NCI-H2029 treated with DMSO at 0.1 percent for 48 hours (cell line): ENCODE measurements at regions not wholly inside any gene's neighbourhood (a gene's known extent, or its start where the extent isn't known, plus 50 kb on each side); places are given as distances from the start of the nearest gene placed in this dataset.

Experiments
- DNase-seq: peaks from one replicate; lab custom pipeline; 2025; lab: John Stamatoyannopoulos, UW

DNA sequence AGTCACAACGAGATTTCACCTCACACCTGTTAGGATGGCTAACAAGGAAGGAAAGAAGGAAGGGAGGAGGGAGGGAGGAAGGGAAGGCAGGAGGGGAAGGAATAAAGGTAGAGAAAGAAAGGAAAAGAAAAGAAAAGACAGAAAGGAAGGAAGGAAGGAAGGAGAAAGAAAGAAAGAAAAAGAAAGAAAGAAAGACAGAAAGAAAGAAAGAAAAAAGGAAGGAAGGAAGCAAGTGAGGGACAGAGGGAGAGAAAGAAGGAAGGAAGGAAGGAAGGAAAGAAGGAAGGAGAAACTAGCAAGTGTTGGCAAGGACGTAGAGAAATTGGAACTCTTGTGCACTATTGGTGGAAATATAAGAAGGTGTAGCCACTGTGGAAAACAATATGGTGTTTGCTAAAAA is 52.2 kb downstream of the CCDC185 start:
- DNase-seq: no peak

DNA sequence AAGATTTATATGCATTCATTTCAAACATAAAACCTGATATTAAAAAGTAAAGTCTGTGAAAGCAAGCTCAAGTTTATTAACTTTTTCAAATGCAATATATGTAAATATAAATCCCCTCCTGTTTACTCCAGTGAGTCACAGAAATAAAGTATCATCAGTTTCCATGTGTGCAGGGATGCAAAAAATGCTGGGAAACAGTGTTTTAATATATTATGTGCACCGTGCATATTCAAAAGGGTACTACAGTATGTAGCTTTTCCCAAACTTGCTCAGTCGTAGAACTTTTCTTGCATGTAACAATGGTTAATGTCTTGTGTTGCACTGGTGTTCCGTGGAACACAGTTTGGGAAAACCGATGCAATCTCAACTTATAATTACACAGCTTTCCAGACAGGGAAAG is 60.7 kb downstream of the CCDC185 start:
- DNase-seq: no peak

DNA sequence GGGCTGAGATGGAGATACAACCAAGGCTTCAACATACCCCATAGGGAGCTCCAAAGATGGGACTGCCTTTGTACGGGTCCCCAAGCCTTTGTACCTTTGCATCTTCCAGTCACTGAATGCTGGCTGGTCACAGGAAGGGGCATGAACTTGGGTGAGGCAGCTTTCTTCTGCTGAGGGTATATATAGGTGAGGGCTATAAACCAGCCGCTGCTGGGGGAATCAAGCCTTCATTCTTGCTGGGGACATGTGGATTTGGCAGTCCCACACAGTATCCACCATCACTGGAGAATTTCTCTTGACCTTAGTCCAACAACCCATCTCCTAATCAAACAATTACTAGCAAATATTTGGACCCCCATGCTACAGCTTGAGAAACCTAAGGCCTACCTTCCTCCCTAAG is 61.7 kb downstream of the CCDC185 start:
- no peak for DNase-seq

DNA sequence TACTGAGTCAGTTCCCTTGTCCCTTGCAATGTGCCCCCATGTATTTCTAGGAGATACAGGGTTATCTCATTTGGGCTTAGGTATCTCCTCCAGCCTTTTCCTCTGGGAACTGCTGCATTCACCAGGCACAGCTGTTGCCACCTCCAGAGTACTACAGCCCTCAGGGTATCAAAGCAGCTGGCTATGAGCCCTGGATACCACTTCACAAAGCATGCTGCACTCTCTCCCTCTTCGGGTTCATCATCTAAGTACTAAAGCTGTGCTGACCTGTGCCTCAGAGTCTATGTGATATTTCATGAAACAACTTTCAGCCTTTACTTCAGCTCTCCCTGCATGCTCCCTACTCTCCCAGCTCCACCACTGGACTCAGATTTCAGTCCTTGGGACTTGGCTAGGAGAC is 62.3 kb downstream of the CCDC185 start:
- no peak for DNase-seq

DNA sequence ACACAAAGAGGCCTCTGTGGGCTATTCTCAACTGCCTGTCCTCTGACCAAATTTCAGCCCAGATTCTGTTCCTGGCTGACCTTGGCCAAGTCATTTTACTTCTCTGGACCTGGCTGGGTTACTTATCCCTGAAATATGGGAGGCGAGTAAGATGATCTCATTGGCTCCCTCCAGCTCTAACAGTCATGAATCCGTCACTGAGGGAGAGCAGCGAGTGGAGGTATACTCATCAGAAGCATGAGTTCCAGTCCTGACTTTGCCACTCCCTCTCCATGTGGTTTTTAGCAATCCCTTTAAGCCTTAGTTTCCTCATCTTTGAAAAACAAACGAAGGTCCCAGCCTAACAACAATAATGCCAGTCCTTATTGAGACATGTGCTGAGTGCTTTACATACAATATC is 63.5 kb downstream of the CCDC185 start:
- no peak for DNase-seq

DNA sequence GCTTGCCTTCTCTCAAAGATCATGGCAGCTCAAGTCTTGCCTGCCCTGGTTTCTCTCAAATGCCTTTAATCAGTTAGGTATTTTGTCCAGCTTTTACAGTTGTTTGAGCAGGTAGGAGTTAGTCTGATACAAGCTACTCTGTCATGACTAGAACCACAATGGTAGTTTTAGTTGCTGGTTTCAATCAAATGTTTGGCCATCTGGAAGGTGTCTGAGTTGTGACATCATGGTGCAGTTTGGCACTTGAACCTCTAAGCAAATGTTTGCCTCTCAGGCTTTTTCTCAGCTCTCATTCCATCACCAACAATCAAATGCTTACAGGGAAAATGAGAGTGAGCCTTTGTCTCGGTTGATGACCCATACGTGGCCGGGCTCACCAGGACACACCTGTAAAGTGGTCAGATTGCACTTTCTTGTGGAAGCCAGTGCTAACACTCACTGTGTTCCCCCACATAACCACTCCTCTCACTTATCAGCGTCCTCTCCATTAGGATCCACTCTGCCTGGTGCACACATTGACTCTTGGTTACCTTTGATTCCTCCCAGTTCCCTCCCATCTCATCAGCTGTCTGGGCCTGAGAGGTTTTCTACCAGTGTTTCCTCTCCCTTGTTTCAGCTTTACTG is 67.5 kb downstream of the CCDC185 start:
- DNase-seq: peak; percentile 24

DNA sequence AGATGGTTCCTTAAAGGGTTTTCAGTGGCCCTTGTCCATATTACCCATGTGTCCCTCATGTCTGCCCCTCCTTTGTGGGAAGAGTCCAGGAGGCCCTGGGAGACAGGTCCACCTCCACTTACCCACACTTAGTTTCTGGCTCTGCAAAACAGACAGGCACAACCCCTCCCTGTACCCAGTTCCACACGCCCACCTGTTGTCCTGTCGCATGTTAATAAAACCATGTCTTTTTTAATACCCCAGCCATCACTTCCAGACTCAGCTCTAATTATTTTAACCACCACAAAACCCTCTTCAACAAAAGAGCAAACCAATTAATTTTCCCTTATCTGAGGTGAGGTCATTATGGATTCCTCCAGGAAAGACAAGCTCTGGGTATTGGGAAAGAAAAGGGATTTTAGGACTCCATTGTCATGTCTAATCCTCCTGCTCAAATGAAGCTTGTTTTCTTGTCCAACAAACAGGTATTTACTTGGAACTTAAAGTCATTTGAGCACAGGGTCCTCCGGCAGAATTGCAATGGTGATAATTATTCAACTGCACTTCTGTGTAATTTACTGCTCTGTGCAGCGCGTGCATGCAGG is 68.9 kb downstream of the CCDC185 start:
- DNase-seq: no peak

DNA sequence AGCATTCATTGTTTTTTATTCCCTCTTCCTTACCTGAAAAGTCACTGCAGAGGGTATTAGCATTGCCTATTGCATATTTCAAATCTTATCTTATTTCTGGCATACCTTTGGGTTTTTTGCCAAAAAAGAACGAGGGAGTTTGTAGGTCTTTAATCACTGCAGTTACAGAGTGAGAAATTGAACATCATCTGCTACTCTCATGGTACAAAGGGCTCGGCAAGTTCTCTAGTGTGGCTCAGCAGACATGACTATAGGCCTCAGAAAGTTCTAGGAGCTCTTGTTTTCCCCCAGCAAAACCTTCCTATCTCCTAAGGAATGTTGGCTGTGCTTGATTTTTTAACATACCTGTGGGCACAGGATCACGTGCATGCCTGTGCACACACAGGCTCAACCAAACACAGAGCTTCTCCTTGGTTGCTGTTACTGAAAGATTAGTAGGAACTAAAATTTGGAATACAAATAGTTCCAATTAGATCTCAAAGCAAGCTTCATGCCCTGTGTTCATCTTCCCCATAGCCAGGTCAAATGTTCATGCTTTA is 69.7 kb downstream of the CCDC185 start:
- no peak for DNase-seq

DNA sequence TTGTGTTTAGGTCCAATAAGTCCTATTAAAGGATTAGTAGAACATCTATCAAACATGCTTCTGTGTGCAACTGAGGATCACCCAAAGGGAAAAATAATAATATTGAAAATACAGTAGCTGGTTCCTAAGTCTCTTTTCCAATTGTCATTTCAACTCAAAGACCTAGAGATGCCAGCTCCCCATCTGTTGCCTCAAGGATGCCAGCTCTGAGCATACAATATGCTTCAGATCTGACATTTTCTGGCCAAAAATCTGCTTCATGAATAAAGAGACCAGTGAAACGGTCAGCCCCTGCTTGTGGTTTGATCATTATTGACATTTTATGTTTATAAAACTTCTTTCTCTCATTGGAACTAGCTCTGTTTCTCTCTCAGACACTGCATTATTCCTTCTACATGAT is 72.9 kb downstream of the CCDC185 start:
- no peak for DNase-seq

DNA sequence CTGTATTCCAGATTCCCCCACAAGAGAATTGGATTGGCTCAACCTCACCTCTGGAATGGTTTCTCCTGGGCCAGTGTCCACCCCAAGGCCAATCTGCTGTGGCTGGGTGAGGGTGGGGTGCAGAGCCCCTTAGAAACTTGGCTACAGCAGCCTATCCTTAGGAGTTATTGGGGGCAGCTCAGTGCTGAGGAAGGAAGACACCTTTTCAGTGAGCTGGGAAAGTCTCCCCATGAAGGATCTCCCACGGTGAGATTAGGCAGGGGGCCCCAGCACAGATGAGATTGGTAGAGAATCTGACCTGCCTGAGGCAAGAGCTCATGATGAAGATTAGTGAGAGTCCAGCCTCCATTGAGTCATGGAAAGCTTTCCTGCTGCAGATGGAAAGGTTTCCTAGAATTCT is 78.4 kb downstream of the CCDC185 start:
- no peak for DNase-seq

DNA sequence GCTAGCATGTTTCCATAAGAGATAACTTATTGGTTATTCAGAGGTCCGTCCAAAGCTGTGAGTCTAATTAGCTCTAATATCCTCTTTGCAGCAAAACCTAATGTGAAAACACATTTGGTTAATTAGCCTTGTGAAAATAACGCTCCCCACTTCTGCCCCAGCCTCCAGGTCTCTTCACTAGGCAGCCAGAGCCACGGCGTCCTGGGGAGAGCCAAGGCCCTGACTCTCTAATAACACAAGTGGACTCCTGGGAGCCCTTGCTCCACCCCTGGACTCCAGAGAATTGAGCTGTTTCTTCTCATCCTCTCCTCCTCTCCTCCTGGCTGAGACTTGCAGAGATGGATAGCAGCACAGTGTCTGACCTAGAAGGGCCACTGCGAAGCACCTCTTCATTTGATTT is 78.8 kb downstream of the CCDC185 start:
- DNase-seq: no peak

DNA sequence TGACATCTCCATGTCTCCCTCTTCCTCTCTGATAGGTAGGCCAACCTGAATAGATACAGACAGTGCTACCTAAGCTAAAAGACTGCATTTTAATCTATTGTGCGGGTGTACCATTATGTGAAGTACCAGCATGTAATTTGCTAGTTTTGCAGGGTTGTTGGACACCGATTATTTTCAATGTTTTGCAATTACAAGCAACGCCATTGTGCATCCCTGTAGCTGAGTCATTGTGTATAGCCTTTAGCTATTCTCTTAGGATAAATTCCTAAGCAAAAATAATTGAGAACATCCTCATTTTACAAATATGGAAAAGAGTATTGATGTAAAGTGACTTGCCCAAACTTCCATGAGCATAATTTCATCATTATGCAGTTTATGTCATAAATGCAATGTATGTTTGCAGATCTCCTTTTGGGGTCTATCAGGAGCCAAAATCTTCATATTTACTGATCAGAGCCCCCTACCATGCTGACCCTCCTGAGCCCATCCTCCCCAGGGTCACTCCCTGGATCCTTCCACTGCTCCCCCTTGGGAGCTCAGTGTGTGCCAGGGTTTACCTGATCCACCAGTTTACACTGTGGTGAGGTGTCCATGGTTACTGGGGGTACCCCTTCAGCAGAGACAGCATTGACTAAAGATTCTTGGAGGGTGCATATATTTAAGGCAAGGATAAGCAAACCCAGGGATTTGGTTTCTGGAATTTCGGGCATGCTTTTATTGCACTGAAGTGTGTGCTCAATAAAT is 80.6 kb downstream of the CCDC185 start:
- DNase-seq: no peak

DNA sequence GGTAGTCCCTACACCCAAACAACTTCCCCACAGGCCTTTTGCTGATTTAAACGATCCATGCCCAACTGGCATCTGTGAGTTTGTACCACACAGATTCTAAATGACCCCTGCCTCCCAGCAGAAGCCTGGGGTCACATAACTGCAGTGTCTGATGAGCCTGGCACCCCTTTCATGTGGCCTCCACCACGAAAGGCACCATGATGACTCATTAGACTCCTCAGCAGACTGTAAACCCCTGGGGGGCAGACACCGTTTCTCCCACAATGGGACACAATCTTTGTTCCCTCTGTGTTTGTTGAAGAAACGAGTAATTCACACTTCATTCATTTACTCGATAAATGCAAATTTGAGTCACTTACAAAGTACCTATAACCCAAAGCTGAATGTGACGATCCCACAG is 81.6 kb downstream of the CCDC185 start:
- DNase-seq: no peak

DNA sequence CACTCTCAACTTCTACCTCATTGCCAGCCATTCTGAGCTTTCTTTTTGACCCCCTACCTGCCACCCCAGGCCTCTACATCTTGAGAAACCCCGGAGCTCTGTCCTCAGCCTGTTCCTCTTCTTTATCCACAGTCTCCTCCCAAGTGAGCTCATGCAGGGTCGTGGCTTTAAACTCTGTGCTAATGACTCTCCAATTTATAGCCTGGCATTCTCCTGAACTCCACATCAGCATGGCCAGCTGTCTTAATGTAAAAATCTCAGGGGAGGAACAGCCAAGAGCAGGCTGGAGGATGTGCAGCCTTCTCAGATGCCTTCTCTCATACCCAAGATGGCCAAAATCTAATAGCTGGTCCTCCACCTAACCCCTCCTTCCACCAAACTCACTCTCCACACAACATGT is 84.2 kb downstream of the CCDC185 start:
- no peak for DNase-seq

DNA sequence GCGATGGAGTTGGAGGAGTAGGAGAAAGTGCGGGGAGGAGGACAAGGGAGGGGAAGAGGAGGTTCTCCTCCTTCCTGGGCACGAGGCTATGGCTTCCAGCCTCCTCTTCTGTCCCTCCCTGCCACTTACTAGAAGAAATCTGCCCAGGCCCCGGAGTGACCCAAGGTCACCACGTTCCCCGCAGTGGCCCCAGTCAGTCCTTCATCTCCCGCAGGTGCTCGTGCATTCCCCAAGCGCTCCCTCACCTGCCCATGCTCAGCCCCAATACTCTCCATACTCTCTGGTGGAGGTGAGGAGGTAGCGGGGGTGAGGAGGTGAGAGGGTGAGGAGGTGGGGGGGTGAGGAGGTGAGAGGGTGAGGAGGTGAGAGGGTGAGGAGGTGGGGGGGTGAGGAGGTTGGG is 85.4 kb downstream of the CCDC185 start:
- DNase-seq: no peak

DNA sequence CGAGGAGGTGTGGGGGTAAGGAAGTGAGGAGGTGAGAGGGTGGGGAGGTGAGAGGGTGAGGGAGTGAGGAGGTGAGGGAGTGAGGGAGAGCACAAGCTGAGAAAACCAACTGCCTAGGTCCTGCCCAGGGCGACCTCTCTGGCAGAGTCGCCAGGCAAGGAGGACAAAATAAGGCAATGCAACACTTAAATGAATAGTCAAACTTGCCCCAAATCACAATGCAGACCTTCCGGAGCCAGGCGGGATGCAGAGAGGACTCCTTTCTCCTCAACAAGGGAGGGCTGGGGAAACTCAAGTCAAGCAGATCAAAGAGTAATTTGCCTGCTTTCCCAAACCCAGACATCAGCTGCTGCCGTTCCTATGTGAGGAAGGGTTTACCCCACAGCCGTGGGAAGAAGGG is 86.0 kb downstream of the CCDC185 start:
- no peak for DNase-seq

DNA sequence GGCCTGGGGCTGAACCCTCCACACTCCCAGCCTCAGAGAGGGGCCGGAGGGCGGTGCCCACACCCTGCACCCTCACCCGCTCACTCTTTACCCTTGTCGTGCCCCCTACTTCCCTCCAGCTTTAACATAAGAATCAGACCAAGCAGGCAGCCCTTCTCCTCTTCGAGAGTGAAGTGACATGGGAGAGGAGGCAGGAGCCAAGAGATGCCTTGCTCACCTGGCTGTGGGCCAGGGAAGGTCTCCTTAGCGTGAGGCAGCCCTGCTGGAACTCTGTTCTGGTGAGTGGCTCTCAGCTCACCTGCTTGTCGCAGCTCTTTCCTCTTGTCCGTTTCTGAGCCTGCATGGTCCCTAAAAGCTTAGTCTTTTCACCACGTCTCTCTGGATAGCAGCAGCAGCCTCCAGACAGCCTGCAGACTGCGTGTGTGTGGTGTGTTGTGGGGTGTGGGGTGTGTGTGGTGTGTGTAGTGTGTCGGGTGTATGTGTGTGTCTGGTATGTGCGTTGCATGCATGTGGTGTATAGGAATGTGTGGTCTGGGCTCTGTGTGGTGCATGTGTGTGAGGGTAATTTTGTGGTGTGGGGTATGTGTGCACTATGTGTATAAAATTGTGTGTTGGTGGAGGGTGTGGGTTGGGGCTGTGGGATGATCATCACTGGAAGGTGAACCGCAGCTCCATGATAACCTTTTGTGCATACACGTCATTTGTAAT is 86.7 kb downstream of the CCDC185 start:
- DNase-seq: peak; percentile 44

DNA sequence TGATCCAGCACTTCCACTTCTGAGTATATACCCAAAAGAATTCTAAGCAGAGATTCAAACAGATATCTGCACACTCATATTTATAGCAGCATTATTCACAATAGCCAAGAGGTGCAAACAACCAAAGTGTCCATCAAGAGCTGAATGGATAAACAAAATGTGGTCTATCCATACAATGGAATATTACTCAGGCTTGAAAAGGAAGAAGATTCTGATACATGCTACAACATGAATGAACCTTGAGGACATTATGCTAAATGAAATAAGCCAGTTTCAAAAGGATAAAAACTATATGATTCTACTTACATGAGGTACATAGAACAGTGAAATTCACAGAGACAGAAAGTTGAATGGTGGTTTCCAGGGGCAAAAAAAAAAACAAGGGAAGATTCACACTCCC is 88.9 kb downstream of the CCDC185 start:
- DNase-seq: no peak

DNA sequence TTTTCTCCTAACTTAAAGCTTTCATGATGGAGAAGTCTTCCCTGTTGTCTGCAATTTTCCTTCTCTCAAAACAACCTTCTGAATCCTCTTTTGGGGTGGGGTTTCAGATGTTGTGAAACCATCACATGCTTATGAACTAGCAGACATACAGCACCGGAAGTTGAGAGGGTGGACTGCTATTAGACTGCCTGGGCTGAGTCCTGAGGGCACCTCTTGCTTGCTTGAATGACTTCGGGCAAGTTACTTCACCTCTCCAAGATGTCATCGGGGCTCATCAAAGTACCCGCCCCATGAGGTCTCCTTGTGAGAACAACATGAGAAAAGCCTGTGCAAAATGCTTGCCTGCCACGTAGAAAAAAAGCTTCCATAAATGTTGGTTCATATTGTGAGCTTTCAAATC is 89.6 kb downstream of the CCDC185 start:
- DNase-seq: no peak

DNA sequence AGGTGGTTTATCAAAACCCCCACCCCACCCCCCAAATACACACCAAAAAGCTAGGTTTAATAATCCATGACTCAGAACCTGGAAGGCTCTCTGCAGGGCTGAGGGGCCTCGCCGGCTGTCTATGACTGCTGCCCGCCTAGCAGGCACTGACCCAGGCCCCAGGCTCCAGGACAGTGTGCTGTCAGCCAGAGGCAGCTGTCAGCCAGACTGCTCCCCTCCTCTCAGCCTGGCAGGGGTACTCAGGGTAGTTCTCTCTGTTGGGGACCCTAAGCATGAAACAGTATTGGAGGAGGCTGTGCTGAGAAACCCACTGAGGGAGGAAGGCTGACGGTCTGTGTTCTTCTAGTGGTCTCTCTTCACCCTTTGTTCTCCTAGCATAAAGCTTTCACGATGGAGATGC is 90.3 kb downstream of the CCDC185 start:
- no peak for DNase-seq

DNA sequence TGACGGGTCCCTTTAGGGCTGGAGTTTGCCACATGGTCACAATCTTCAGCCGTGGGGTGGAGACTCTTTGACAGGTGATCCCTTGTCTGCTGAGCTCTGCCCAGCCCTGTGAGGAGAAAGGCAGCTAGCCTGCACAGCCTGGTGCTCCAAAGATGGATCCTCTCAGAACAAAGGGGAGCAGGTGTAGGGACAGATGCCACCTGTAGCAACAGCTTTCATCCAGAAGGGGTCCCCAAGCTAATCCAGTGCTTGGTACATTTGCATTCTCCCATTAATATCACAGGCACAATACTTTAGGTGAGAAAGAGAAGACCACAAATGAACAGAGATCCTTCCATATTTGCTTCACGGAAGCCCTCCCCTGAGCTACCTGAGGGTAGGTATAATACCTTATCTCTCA is 93.2 kb downstream of the CCDC185 start:
- no peak for DNase-seq

DNA sequence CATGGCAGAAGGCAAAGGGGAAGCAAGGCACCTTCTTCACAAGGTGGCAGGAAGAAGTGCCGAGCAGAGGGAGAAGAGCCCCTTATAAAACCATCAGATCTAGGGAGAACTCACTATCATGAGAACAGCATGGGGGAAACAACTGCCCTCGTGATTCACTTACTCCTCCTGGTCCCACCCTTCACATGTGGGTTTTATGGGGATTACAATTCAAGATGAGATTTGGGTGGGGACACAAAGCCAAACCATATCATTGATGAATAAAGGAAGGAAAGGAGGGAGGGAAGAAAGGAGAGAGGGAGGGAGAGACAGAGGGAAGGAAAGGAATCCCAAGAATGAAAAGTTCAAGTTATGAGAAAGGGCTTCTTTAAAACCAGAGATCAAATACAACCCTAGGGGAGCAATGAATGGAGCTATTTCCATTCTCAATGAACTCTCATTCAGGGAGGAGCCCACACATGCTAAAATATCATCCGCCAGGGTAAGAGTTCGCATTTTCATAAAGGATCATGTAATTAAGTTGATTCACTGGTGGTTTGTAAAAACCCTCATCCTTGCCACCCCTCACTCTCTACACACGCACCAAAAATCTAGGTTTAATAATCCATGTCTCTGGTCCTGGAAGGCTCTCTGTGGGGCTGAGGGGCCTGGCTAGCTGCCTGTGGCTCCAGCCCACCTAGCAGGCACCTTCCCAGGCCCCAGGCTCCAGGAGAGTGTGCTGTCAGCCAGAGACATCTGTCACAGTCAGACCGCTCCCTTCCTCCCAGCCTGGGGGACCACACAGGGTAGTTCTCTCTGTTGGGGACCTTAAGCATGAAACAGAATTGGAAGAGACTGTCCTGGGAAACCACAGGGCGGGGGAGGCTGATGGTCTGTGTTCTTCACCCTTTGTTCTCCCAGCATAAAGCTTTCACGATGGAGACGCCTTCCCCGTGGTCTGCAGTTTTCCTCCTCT is 94.0 kb downstream of the CCDC185 start:
- no peak for DNase-seq
